Uterus (tissue), 2 donors: ENCODE measurements at regions not wholly inside any gene's neighbourhood (a gene's known extent, or its start where the extent isn't known, plus 50 kb on each side); places are given as distances from the start of the nearest gene placed in this dataset.

Experiments used
- CTCF ChIP-seq, 4 experiments: fragments of 200-600 bp in 2 of 4; fragments of 450-650 bp in 2 of 4; sonication (generic) in 2 of 4; IDR thresholded peaks; one replicate each; pipeline ENCODE4 v1.5.1; 2016 to 2019; ENCODE audit warnings: antibody characterized with exemption in 4 of 4, mild to moderate bottlenecking in 2 of 4, moderate library complexity in 1 of 4
- POLR2A ChIP-seq, 2 donors: fragments of 450-650 bp; IDR thresholded peaks; one replicate each; pipeline ENCODE4 v1.6.1; 2016; ENCODE audit warnings: antibody characterized with exemption in 2 of 2, mild to moderate bottlenecking in 1 of 2, moderate library complexity in 1 of 2

DNA sequence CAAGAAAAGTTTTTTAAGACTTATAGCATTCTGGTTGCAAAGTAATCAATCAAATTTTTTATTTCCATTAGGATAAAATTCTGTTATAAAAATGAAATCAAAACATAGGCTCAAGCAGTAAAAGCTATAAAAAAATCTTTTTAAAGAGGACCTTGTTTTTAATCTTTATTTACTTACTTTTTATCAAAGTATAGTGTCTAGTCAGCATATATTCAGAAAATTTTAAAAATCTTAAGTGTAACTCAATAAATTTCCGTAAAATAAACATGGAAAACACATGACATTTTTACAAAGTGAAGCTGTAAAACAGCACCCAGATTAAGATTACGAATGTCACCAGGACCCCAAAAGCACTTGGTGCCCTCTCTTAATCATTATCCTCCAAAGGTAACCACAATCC is 302.4 kb downstream of the TMEM161B start:
- TF ChIP-seq CTCF (IDR thresholded peaks at IDR 0.05) (no peak), POLR2A (IDR thresholded peaks at IDR 0.05) (no peak)
